Nephron (organoid): ENCODE measurements at regions not wholly inside any gene's neighbourhood (a gene's known extent, or its start where the extent isn't known, plus 50 kb on each side); places are given as distances from the start of the nearest gene placed in this dataset.

ENCODE experiments used
- H3K27ac Mint-ChIP-seq, 3 experiments: 2 replicates each; pipeline ENCODE4 v1.8.0; 2020; ENCODE audit warnings: mixed read lengths in 3 of 3, mild to moderate bottlenecking in 2 of 3, moderate library complexity in 1 of 3
- H3K27me3 Mint-ChIP-seq: 2 replicates; pipeline ENCODE4 v1.8.0; 2021; ENCODE audit warnings: low read depth, mild to moderate bottlenecking, moderate library complexity, mixed read lengths
- H3K36me3 Mint-ChIP-seq: 2 replicates; pipeline ENCODE4 v1.8.0; 2020; ENCODE audit warnings: low read depth, mixed read lengths
- H3K4me1 Mint-ChIP-seq: 2 replicates; pipeline ENCODE4 v1.8.0; 2020; ENCODE audit warnings: mixed read lengths
- H3K4me3 Mint-ChIP-seq, 3 experiments: 2 replicates each; pipeline ENCODE4 v1.8.0; 2020; ENCODE audit warnings: mild to moderate bottlenecking in 3 of 3, mixed read lengths in 3 of 3, moderate library complexity in 2 of 3
- H3K9me3 Mint-ChIP-seq: 2 replicates; pipeline ENCODE4 v1.8.0; 2020; ENCODE audit warnings: mixed read lengths
- CTCF ChIP-seq, 3 experiments: fragments of 200-600 bp; sonication (generic); IDR thresholded peaks; one replicate each; pipeline ENCODE4 v1.5.0; 2021; ENCODE audit warnings: antibody characterized with exemption in 3 of 3; ENCODE audit not compliant: unreplicated experiment in 3 of 3

- no peaks in the 10 kb centered on the region for H3K9me3 Mint-ChIP-seq
- no peak for TF ChIP-seq CTCF (IDR thresholded peaks at IDR 0.05; ENCODE audit: unreplicated experiment in 3 of 3)
- no peaks in the 10 kb centered on the region for H3K36me3 Mint-ChIP-seq
- H3K4me3 Mint-ChIP-seq: no peak overlapping the region
- no peaks in the 10 kb centered on the region for H3K27me3 Mint-ChIP-seq
- H3K27ac Mint-ChIP-seq: no peak overlapping the region
- no peaks in the 10 kb centered on the region for H3K4me1 Mint-ChIP-seq
Measured at GRCh38 chr13:59504407-59504806, 659.3 kb downstream of the DIAPH3 start.

GRCh38 chr13:59510386-59510785 lies 653.3 kb downstream of the DIAPH3 start:
- Mint-ChIP-seq H3K9me3 (no peaks in the 10 kb centered on the region), H3K27ac (no peak overlapping the region), H3K4me3 (no peak overlapping the region), H3K27me3 (no peaks in the 10 kb centered on the region), H3K36me3 (no peaks in the 10 kb centered on the region), H3K4me1 (no peaks in the 10 kb centered on the region)
- TF ChIP-seq CTCF (IDR thresholded peaks at IDR 0.05; ENCODE audit: unreplicated experiment in 3 of 3): no peak

GRCh38 chr13:59513686-59514085 lies 650.0 kb downstream of the DIAPH3 start:
- no peak for TF ChIP-seq CTCF (IDR thresholded peaks at IDR 0.05; ENCODE audit: unreplicated experiment in 3 of 3)
- no peak overlapping the region for H3K27ac Mint-ChIP-seq
- H3K27me3 Mint-ChIP-seq: no peaks in the 10 kb centered on the region
- H3K4me1 Mint-ChIP-seq: no peaks in the 10 kb centered on the region
- H3K36me3 Mint-ChIP-seq: no peaks in the 10 kb centered on the region
- H3K9me3 Mint-ChIP-seq: peaks cover 2% of the 10 kb centered on the region
- no peak overlapping the region for H3K4me3 Mint-ChIP-seq

- Mint-ChIP-seq H3K36me3 (no peaks in the 10 kb centered on the region), H3K27me3 (no peaks in the 10 kb centered on the region), H3K4me3 (no peak overlapping the region), H3K9me3 (peaks cover 2% of the 10 kb centered on the region), H3K27ac (no peak overlapping the region), H3K4me1 (no peaks in the 10 kb centered on the region)
- TF ChIP-seq CTCF (IDR thresholded peaks at IDR 0.05; ENCODE audit: unreplicated experiment in 3 of 3): no peak
Measured at GRCh38 chr13:59514316-59514715, 649.4 kb downstream of the DIAPH3 start.

GRCh38 chr13:59519819-59520218 lies 643.9 kb downstream of the DIAPH3 start:
- Mint-ChIP-seq H3K4me1 (peaks cover 7% of the 10 kb centered on the region), H3K36me3 (no peaks in the 10 kb centered on the region), H3K27ac (no peak overlapping the region), H3K9me3 (peaks cover 2% of the 10 kb centered on the region), H3K4me3 (no peak overlapping the region), H3K27me3 (no peaks in the 10 kb centered on the region)
- no peak for TF ChIP-seq CTCF (IDR thresholded peaks at IDR 0.05; ENCODE audit: unreplicated experiment in 3 of 3)

- Mint-ChIP-seq H3K4me1 (peaks cover 12% of the 10 kb centered on the region), H3K27ac (no peak overlapping the region), H3K4me3 (no peak overlapping the region), H3K36me3 (no peaks in the 10 kb centered on the region), H3K9me3 (peaks cover 2% of the 10 kb centered on the region), H3K27me3 (no peaks in the 10 kb centered on the region)
- TF ChIP-seq CTCF (IDR thresholded peaks at IDR 0.05; ENCODE audit: unreplicated experiment in 3 of 3): no peak
Measured at GRCh38 chr13:59521549-59521948, 642.2 kb downstream of the DIAPH3 start.
